Nephron (organoid): ENCODE measurements at regions not wholly inside any gene's neighbourhood (a gene's known extent, or its start where the extent isn't known, plus 50 kb on each side); places are given as distances from the start of the nearest gene placed in this dataset.

Source experiments
- H3K27ac Mint-ChIP-seq, 3 experiments: 2 replicates each; pipeline ENCODE4 v1.8.0; 2020; ENCODE audit warnings: mixed read lengths in 3 of 3, mild to moderate bottlenecking in 2 of 3, moderate library complexity in 1 of 3
- H3K27me3 Mint-ChIP-seq: 2 replicates; pipeline ENCODE4 v1.8.0; 2021; ENCODE audit warnings: low read depth, mild to moderate bottlenecking, moderate library complexity, mixed read lengths
- H3K36me3 Mint-ChIP-seq: 2 replicates; pipeline ENCODE4 v1.8.0; 2020; ENCODE audit warnings: low read depth, mixed read lengths
- H3K4me1 Mint-ChIP-seq: 2 replicates; pipeline ENCODE4 v1.8.0; 2020; ENCODE audit warnings: mixed read lengths
- H3K4me3 Mint-ChIP-seq, 3 experiments: 2 replicates each; pipeline ENCODE4 v1.8.0; 2020; ENCODE audit warnings: mild to moderate bottlenecking in 3 of 3, mixed read lengths in 3 of 3, moderate library complexity in 2 of 3
- H3K9me3 Mint-ChIP-seq: 2 replicates; pipeline ENCODE4 v1.8.0; 2020; ENCODE audit warnings: mixed read lengths
- TF ChIP-seq, protein P1 (sequence below), 3 experiments: fragments of 200-600 bp; sonication (generic); IDR thresholded peaks; one replicate each; pipeline ENCODE4 v1.5.0; 2021; ENCODE audit warnings: antibody characterized with exemption in 3 of 3; ENCODE audit not compliant: unreplicated experiment in 3 of 3

DNA sequence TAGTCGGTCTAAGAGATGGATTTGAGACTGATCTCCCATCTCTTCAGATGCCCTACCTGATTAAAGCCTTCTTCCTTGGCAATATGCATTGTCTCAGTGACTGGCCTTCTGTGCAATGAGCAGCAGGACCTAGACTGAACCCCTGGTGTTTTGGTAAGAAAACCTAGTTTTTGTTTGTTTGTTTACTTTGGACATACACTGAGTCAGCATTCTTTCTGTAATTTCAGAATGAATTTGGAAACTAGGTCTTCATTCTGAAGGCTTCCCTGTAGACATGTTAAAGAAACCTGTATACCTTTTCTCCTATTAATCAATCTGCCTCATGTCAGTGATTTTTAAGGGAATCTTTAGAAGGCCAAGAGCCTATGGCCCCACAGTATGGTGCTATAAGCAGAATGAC lies 597.5 kb upstream of the HTR2C start:
- H3K27me3 Mint-ChIP-seq, result no peaks in the 10 kb centered on the region
- no peak overlapping the region for H3K27ac Mint-ChIP-seq
- TF ChIP-seq, protein P1, sequence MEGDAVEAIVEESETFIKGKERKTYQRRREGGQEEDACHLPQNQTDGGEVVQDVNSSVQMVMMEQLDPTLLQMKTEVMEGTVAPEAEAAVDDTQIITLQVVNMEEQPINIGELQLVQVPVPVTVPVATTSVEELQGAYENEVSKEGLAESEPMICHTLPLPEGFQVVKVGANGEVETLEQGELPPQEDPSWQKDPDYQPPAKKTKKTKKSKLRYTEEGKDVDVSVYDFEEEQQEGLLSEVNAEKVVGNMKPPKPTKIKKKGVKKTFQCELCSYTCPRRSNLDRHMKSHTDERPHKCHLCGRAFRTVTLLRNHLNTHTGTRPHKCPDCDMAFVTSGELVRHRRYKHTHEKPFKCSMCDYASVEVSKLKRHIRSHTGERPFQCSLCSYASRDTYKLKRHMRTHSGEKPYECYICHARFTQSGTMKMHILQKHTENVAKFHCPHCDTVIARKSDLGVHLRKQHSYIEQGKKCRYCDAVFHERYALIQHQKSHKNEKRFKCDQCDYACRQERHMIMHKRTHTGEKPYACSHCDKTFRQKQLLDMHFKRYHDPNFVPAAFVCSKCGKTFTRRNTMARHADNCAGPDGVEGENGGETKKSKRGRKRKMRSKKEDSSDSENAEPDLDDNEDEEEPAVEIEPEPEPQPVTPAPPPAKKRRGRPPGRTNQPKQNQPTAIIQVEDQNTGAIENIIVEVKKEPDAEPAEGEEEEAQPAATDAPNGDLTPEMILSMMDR (IDR thresholded peaks at IDR 0.05; ENCODE audit: unreplicated experiment in 3 of 3), result no peak
- H3K4me3 Mint-ChIP-seq, result no peak overlapping the region
- peaks cover 16% of the 10 kb centered on the region for H3K4me1 Mint-ChIP-seq
- no peaks in the 10 kb centered on the region for H3K36me3 Mint-ChIP-seq
- no peaks in the 10 kb centered on the region for H3K9me3 Mint-ChIP-seq

DNA sequence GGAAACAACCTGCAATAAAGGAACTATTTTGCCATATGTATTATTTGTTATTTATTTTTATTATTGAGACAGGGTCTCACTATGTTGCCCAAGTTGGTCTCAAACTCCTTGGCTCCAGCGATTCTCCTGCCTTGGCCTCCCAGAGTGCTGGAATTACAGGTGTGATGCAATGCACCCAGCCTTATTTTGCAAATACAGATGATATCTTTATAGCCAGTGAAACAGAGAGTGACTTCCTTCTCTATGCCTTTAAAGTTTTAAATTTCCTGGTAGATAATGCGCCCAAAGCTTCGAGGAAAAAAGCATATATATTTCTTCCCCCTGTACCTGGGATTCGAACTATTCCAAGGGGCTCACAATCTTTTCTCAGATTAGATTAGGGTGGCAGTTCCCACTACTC lies 601.1 kb upstream of the HTR2C start:
- H3K4me3 Mint-ChIP-seq, result no peak overlapping the region
- H3K27ac Mint-ChIP-seq, result peak overlapping the region in 1 of 3 experiments; percentile 34
- H3K36me3 Mint-ChIP-seq, result no peaks in the 10 kb centered on the region
- peaks cover 6% of the 10 kb centered on the region for H3K4me1 Mint-ChIP-seq
- no peaks in the 10 kb centered on the region for H3K27me3 Mint-ChIP-seq
- TF ChIP-seq, protein P1 (IDR thresholded peaks at IDR 0.05; ENCODE audit: unreplicated experiment in 3 of 3), result no peak
- peaks cover 5% of the 10 kb centered on the region for H3K9me3 Mint-ChIP-seq

DNA sequence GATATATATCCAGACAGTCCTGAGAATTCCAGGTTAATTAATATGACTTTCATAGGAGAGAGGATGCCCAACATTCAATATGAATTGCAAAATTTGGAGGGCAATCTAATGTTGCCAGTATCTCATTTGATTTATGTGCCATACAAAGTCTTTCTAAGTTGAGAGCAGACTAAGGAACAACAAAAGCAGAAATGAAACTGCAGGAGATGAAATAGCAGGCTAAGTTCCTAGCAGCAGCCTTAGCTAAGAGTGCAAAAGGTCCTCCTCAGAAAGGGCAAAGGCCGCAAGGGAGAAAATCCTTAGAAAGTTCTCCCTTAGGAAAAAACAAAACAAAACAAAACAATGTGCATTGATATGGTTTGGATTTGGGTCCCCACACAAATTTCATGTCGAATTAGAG lies 602.9 kb upstream of the HTR2C start:
- H3K36me3 Mint-ChIP-seq, result no peaks in the 10 kb centered on the region
- peaks cover 5% of the 10 kb centered on the region for H3K9me3 Mint-ChIP-seq
- H3K27me3 Mint-ChIP-seq, result no peaks in the 10 kb centered on the region
- H3K4me1 Mint-ChIP-seq, result peaks cover 6% of the 10 kb centered on the region
- peak overlapping the region in 1 of 3 experiments; percentile 34 for H3K27ac Mint-ChIP-seq
- TF ChIP-seq, protein P1 (IDR thresholded peaks at IDR 0.05; ENCODE audit: unreplicated experiment in 3 of 3), result no peak
- H3K4me3 Mint-ChIP-seq, result no peak overlapping the region

DNA sequence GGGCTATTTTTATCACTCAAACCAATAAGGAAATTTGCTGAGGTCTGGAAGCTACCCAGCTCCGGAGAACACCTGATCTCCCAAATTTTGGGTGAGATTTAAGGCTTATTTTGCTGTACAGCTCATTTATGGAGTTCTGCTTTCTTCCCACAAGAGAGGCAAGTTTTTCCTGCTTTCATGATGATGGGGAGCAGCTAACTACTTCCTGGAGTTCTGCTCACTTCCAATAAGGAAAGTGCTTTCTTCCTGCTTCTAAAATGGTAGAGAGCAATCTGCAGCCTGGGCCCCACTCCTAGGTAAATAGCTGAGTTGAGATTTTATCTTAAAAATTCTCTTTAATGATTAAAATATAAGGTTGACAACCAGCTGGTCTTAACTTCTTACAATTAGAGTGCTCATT lies 606.0 kb upstream of the HTR2C start:
- H3K4me1 Mint-ChIP-seq, result peaks cover 11% of the 10 kb centered on the region
- no peaks in the 10 kb centered on the region for H3K36me3 Mint-ChIP-seq
- H3K27me3 Mint-ChIP-seq, result no peaks in the 10 kb centered on the region
- no peak overlapping the region for H3K4me3 Mint-ChIP-seq
- H3K27ac Mint-ChIP-seq, result no peak overlapping the region
- TF ChIP-seq, protein P1 (IDR thresholded peaks at IDR 0.05; ENCODE audit: unreplicated experiment in 3 of 3), result no peak
- H3K9me3 Mint-ChIP-seq, result peaks cover 5% of the 10 kb centered on the region

DNA sequence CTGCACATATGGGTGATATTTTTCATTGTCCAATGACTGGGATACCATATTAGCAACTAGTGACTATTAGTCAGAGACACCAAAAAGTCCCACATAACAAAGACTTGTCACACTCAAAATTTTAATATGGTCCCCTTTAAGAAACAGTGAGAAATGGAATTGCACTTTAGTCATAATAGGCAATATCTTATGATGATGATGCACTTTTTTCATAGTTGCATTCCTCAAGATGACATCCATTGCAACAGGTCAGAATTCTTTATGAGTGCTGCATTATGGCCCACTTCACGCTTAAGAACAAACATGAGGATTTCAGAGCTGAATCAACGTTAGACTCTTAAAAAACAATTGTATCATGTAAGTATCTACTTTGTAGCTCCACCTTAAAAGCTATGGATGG lies 608.4 kb upstream of the HTR2C start:
- H3K27me3 Mint-ChIP-seq, result no peaks in the 10 kb centered on the region
- H3K9me3 Mint-ChIP-seq, result peaks cover 5% of the 10 kb centered on the region
- TF ChIP-seq, protein P1 (IDR thresholded peaks at IDR 0.05; ENCODE audit: unreplicated experiment in 3 of 3), result no peak
- H3K27ac Mint-ChIP-seq, result no peak overlapping the region
- no peak overlapping the region for H3K4me3 Mint-ChIP-seq
- H3K36me3 Mint-ChIP-seq, result no peaks in the 10 kb centered on the region
- H3K4me1 Mint-ChIP-seq, result peaks cover 10% of the 10 kb centered on the region

DNA sequence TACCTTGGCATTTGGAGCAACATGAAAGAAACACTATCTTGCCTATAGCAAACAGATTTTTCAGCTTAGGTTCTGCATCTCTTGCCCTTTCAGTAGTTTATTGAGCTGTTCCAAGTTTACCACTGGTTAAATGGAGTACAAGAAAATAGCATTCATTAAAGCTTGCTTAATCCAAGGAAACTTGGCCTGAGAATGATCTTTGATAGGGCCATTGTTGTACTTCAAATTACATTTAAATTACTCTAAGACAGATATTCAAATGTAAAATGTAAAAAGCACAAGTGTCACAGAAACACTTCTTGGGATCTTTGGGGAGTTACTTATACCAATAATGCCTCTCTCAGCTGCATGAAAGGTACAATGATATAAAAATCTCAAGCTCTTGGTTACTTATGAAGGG lies 609.0 kb upstream of the HTR2C start:
- peaks cover 10% of the 10 kb centered on the region for H3K4me1 Mint-ChIP-seq
- TF ChIP-seq, protein P1 (IDR thresholded peaks at IDR 0.05; ENCODE audit: unreplicated experiment in 3 of 3), result no peak
- H3K4me3 Mint-ChIP-seq, result no peak overlapping the region
- peaks cover 5% of the 10 kb centered on the region for H3K9me3 Mint-ChIP-seq
- no peaks in the 10 kb centered on the region for H3K36me3 Mint-ChIP-seq
- H3K27ac Mint-ChIP-seq, result no peak overlapping the region
- H3K27me3 Mint-ChIP-seq, result no peaks in the 10 kb centered on the region
